HFF-Myc (cell line): ENCODE measurements at regions not wholly inside any gene's neighbourhood (a gene's known extent, or its start where the extent isn't known, plus 50 kb on each side); places are given as distances from the start of the nearest gene placed in this dataset.

ENCODE experiments used
- DNase-seq: peaks from one replicate; pipeline ENCODE4 v3.0.0-alpha.2; 2011; ENCODE audit warnings: low read depth; ENCODE audit errors: extremely low read depth
- H3K4me3 ChIP-seq: replicated peaks from 2 replicates; pipeline ENCODE4 v1.5.1; 2011; ENCODE audit warnings: low read depth, mild to moderate bottlenecking, control low read depth, low read length
- TF ChIP-seq, protein P1 (sequence below): IDR thresholded peaks from 2 replicates; pipeline ENCODE4 v1.5.1; 2012; ENCODE audit warnings: mild to moderate bottlenecking, low read depth, low read length, control low read depth; ENCODE audit errors: missing control alignments

- TF ChIP-seq, protein P1, sequence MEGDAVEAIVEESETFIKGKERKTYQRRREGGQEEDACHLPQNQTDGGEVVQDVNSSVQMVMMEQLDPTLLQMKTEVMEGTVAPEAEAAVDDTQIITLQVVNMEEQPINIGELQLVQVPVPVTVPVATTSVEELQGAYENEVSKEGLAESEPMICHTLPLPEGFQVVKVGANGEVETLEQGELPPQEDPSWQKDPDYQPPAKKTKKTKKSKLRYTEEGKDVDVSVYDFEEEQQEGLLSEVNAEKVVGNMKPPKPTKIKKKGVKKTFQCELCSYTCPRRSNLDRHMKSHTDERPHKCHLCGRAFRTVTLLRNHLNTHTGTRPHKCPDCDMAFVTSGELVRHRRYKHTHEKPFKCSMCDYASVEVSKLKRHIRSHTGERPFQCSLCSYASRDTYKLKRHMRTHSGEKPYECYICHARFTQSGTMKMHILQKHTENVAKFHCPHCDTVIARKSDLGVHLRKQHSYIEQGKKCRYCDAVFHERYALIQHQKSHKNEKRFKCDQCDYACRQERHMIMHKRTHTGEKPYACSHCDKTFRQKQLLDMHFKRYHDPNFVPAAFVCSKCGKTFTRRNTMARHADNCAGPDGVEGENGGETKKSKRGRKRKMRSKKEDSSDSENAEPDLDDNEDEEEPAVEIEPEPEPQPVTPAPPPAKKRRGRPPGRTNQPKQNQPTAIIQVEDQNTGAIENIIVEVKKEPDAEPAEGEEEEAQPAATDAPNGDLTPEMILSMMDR, result no peak
- no peak overlapping the region for H3K4me3 ChIP-seq
- no peak for DNase-seq
Measured at GRCh38 chr20:11118802-11119380, 445.1 kb upstream of the JAG1 start.

- TF ChIP-seq, protein P1, result no peak
Measured at GRCh38 chr20:11119573-11119972, 445.8 kb upstream of the JAG1 start.

GRCh38 chr20:11120431-11120830, 446.6 kb upstream of the JAG1 start:
- TF ChIP-seq, protein P1, result no peak
- H3K4me3 ChIP-seq, result no peak overlapping the region
- no peak for DNase-seq

More at GRCh38 chr20:11119573-11119972, 445.8 kb upstream of the JAG1 start:
- no peak overlapping the region for H3K4me3 ChIP-seq
- no peak for DNase-seq

GRCh38 chr20:11124849-11125505, 451.2 kb upstream of the JAG1 start:
- H3K4me3 ChIP-seq, result no peak overlapping the region
- TF ChIP-seq, protein P1, result no peak
- DNase-seq, result peak; percentile 27

DNA sequence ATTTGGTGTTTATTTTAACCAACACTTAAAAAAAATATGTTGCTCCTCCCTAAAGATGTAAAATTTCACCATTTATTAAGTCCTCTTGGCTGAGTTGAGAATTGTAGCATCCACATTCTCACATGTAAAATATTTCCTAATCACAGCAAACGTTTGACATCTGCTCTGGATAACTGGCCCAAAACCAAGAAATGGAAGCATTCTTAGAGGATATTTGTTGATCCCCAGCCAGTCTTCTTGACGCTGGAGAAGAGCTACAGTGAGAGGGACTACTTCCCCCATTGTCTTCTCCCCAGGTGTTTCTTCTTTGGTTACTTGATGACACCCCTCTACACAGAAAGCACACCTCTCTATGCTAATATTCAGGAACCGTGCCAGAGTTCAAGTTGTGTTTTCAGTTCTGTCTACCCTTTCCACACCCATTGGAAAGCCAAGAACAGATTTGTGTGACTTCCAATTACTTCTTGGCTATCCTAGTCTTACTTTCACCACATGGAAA, 454.5 kb upstream of the JAG1 start:
- H3K4me3 ChIP-seq, result no peak overlapping the region
- no peak for DNase-seq
- TF ChIP-seq, protein P1, result no peak

GRCh38 chr20:11128721-11129120, 454.9 kb upstream of the JAG1 start:
- H3K4me3 ChIP-seq, result no peak overlapping the region
- no peak for DNase-seq
- TF ChIP-seq, protein P1, result no peak
